HEK293T (cell line): ENCODE measurements at regions not wholly inside any gene's neighbourhood (a gene's known extent, or its start where the extent isn't known, plus 50 kb on each side); places are given as distances from the start of the nearest gene placed in this dataset.

Experiments used
- CTCF ChIA-PET: fragments of 350-600 bp; formaldehyde crosslinking; extraction: SDS; loops from one replicate; lab custom pipeline; 2021; ENCODE audit warnings: antibody characterized with exemption, inconsistent platforms; lab: Yijun Ruan, JAX
- POLR2A ChIA-PET: fragments of 350-600 bp; formaldehyde crosslinking; extraction: SDS; loops from one replicate; lab custom pipeline; 2020; ENCODE audit warnings: antibody characterized with exemption, inconsistent platforms; lab: Yijun Ruan, JAX
- DNase-seq: peaks from one replicate; pipeline ENCODE4 v3.0.0; 2012; ENCODE audit warnings: mixed read lengths; ENCODE audit errors: extremely low spot score
- ARNT ChIP-seq: fragments of 450-650 bp; IDR thresholded peaks from 2 replicates; pipeline ENCODE4 v1.6.1; 2017; ENCODE audit warnings: mild to moderate bottlenecking
- BHLHE40 ChIP-seq: fragments of 450-650 bp; IDR thresholded peaks from 2 replicates; pipeline ENCODE4 v1.6.1; 2016; ENCODE audit warnings: mild to moderate bottlenecking, moderate library complexity, borderline replicate concordance
- CTBP1 ChIP-seq: fragments of 450-650 bp; IDR thresholded peaks from 2 replicates; pipeline ENCODE4 v1.6.1; 2016; ENCODE audit warnings: borderline replicate concordance
- ELF4 ChIP-seq: fragments of 450-650 bp; IDR thresholded peaks from 2 replicates; pipeline ENCODE4 v1.6.1; 2017; ENCODE audit warnings: antibody characterized with exemption
- FOXA1 ChIP-seq: fragments of 450-650 bp; IDR thresholded peaks from 2 replicates; pipeline ENCODE4 v1.6.1; 2016; ENCODE audit warnings: mild to moderate bottlenecking
- FOXK2 ChIP-seq: fragments of 450-650 bp; IDR thresholded peaks from 2 replicates; pipeline ENCODE4 v1.6.1; 2016; ENCODE audit warnings: mild to moderate bottlenecking
- FOXM1 ChIP-seq: fragments of 450-650 bp; IDR thresholded peaks from 2 replicates; pipeline ENCODE4 v1.6.1; 2017; ENCODE audit warnings: mild to moderate bottlenecking, borderline replicate concordance
- HDGF ChIP-seq: fragments of 450-650 bp; IDR thresholded peaks from 2 replicates; pipeline ENCODE4 v1.6.1; 2017; ENCODE audit warnings: antibody characterized with exemption, borderline replicate concordance
- L3MBTL2 ChIP-seq: fragments of 450-650 bp; conservative IDR thresholded peaks from 2 replicates; pipeline ENCODE4 v1.6.1; 2016; ENCODE audit warnings: mild to moderate bottlenecking
- LEF1 ChIP-seq: fragments of 450-650 bp; IDR thresholded peaks from 2 replicates; pipeline ENCODE4 v1.6.1; 2017; ENCODE audit warnings: mild to moderate bottlenecking, borderline replicate concordance
- NFRKB ChIP-seq: fragments of 450-650 bp; IDR thresholded peaks from 2 replicates; pipeline ENCODE4 v1.6.1; 2016; ENCODE audit warnings: mild to moderate bottlenecking, moderate library complexity
- PKNOX1 ChIP-seq: fragments of 450-650 bp; IDR thresholded peaks from 2 replicates; pipeline ENCODE4 v1.6.1; 2016
- SP1 ChIP-seq: fragments of 450-650 bp; IDR thresholded peaks from 2 replicates; pipeline ENCODE4 v1.6.1; 2017
- SUZ12 ChIP-seq: fragments of 450-650 bp; IDR thresholded peaks from 2 replicates; pipeline ENCODE4 v1.6.1; 2016; ENCODE audit warnings: mild to moderate bottlenecking
- TARDBP ChIP-seq: fragments of 450-650 bp; IDR thresholded peaks from 2 replicates; pipeline ENCODE4 v1.6.1; 2016
- ZNF384 ChIP-seq: fragments of 450-650 bp; IDR thresholded peaks from 2 replicates; pipeline ENCODE4 v1.6.1; 2016

GRCh38 chr11:116130122-116130521 lies 625.9 kb upstream of the CADM1 start:
- TF ChIP-seq ZNF384, result no peak
- no peak for TF ChIP-seq FOXA1
- no peak for TF ChIP-seq ARNT
- TF ChIP-seq L3MBTL2, result no peak
- TF ChIP-seq HDGF, result no peak
- TF ChIP-seq SP1, result no peak
- POLR2A ChIA-PET, result no interaction called here
- CTCF ChIA-PET, result no interaction called here

GRCh38 chr11:116129456-116129855 lies 625.2 kb upstream of the CADM1 start:
- ChIA-PET POLR2A (no interaction called here), CTCF (no interaction called here)
- TF ChIP-seq CTBP1, result no peak

More at GRCh38 chr11:116130122-116130521, 625.9 kb upstream of the CADM1 start:
- no peak for DNase-seq

GRCh38 chr11:116126562-116126961 lies 622.3 kb upstream of the CADM1 start:
- ChIA-PET CTCF (no interaction called here), POLR2A (no interaction called here)

More at GRCh38 chr11:116129456-116129855, 625.2 kb upstream of the CADM1 start:
- DNase-seq, result no peak

GRCh38 chr11:116124922-116125714 lies 620.9 kb upstream of the CADM1 start:
- TF ChIP-seq TARDBP (no peak), SUZ12 (no peak), FOXM1 (no peak), FOXK2 (no peak), HDGF (no peak), LEF1 (no peak), ZNF384 (no peak), BHLHE40 (no peak)
- DNase-seq, result no peak
- POLR2A ChIA-PET, result no interaction called here
- CTCF ChIA-PET, result no interaction called here

More at GRCh38 chr11:116126562-116126961, 622.3 kb upstream of the CADM1 start:
- TF ChIP-seq L3MBTL2 (no peak), LEF1 (no peak), SP1 (no peak), PKNOX1 (no peak), NFRKB (no peak), BHLHE40 (no peak), HDGF (no peak), FOXM1 (no peak), ZNF384 (no peak), FOXK2 (no peak), FOXA1 (no peak)
- DNase-seq, result no peak

- TF ChIP-seq BHLHE40 (no peak), SUZ12 (no peak), TARDBP (no peak), NFRKB (no peak), HDGF (no peak), ZNF384 (no peak), PKNOX1 (no peak), CTBP1 (no peak), ARNT (no peak), FOXM1 (no peak), SP1 (no peak), FOXA1 (no peak), ELF4 (no peak), FOXK2 (no peak), LEF1 (no peak)
- ChIA-PET POLR2A (no interaction called here), CTCF (no interaction called here)
- DNase-seq, result no peak
Measured at GRCh38 chr11:116123739-116124138, 619.5 kb upstream of the CADM1 start.

- CTCF ChIA-PET, result no interaction called here
- no peak for TF ChIP-seq SUZ12
- TF ChIP-seq FOXM1, result no peak
- TF ChIP-seq FOXK2, result no peak
- TF ChIP-seq NFRKB, result no peak
- TF ChIP-seq FOXA1, result no peak
- TF ChIP-seq HDGF, result no peak
- TF ChIP-seq ARNT, result no peak
- TF ChIP-seq L3MBTL2, result no peak
- no peak for TF ChIP-seq LEF1
- TF ChIP-seq PKNOX1, result no peak
- no peak for TF ChIP-seq ELF4
- no peak for TF ChIP-seq TARDBP
- TF ChIP-seq SP1, result no peak
- no peak for TF ChIP-seq BHLHE40
- POLR2A ChIA-PET, result no interaction called here
- DNase-seq, result no peak
Measured at GRCh38 chr11:116122697-116123472, 618.7 kb upstream of the CADM1 start.
